SK-N-MC (cell line): ENCODE measurements at regions not wholly inside any gene's neighbourhood (a gene's known extent, or its start where the extent isn't known, plus 50 kb on each side); places are given as distances from the start of the nearest gene placed in this dataset.

Source experiments
- EZH2 ChIP-seq: fragments of 200-600 bp; sonication (generic); IDR thresholded peaks from one replicate; pipeline ENCODE4 v1.6.1; 2017; ENCODE audit warnings: antibody characterized with exemption
- FOXP2 ChIP-seq: optimal IDR thresholded peaks from 2 replicates; pipeline ENCODE3; 2011; ENCODE audit warnings: mild to moderate bottlenecking, moderate library complexity; ENCODE audit not compliant: insufficient read depth; ENCODE audit errors: extremely low read length, control extremely low read depth
- POLR2AphosphoS5 ChIP-seq: IDR thresholded peaks from 2 replicates; pipeline ENCODE4 v1.6.1; 2012; ENCODE audit warnings: mild to moderate bottlenecking, low read depth, low read length, borderline replicate concordance

- TF ChIP-seq EZH2 (no peak), POLR2AphosphoS5 (no peak), FOXP2 (no peak)
These were observed 61.7 kb upstream of the RAB11FIP2 start for GRCh38 chr10:118108194-118109026.
